ENCODE measurements at regions not wholly inside any gene's neighbourhood (a gene's known extent, or its start where the extent isn't known, plus 50 kb on each side); places are given as distances from the start of the nearest gene placed in this dataset.

DNA sequence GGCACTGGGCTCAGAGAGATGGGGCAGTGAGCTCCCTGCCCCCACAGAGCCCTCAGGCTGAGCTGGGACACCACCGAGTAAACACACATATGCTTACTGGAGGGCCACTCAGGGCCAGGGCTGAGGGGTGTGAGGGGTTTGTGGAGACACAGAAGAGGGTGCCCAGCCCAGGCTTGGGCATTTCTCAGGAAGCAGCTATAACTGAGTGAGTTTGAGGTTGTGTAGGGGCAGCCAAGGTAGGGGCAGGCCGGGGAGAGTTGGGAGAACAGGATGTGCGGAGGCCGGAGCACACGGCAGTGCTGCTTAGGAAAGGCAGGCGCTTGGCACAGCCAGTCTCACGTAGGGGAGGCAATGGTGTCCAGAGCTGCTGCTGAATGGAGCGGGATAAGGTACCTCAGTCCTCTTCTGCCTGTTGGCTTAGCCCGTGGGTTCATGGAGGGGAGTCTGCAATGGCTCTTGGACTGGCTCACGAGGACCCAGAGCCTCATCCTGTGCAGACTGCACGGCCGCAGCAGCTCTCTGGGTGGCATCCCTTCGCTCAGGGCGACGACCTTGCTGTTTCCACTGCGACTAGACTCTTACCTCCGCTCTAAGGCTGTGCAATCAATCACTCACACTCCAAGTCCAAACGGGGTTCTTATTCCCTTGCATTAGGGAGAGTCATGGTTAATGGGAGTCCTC lies 466.1 kb upstream of the HS6ST1 start:
- DNase-seq: no peak

DNA sequence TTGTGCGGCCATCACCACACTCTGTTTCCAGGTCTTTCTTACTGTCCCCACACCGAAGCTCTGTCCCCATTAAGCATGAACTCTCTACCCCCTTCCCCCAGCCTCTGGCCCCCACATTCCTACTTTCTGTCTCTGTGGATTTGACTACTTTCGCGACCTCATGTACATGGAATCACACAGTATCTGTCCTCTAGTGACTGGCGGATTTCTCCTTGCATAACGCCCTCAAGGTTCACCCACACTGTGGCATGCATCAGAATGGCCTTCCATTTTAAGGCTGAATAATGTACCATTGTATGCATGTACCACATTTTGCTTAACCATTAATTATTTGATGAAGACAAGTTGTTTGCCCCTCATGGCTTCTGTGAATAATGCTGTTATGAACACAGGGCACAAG lies 467.6 kb upstream of the HS6ST1 start:
- DNase-seq: no peak

DNA sequence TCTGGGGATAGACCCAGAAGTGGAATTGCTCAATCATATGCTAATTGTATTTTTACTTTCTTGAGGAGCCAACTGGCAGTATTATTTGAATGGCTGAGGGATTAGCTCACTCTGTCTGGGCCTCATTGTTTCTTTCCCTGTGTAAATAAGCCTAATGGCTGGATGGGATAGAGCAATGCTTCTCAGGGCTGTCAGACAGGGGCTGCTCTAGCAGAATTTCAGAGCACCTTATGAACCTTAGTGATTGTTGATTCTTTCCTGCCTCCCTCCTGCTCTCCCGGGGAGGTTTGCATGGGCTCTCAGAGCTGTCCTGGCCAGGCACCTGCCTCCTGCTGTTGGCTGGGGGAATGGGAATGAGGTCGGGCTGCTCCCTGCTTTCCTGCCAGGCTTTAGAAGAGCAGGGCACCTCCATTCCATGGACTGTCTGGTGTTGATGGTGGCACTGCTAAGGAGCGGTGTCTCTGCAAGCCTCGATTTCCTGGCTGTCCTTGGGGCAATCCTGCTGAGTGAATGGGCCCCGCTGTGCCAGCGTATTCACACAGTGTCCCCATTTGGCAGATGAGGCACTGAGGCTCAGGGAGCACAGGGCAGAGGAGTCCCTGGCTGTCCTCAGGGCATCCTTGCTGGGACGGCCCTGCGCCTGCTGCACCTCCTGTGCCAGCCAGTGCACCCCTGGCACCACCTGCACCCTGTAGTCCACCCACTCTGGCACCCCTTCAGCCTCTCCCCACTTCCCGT lies 468.2 kb upstream of the HS6ST1 start:
- no peak for DNase-seq

DNA sequence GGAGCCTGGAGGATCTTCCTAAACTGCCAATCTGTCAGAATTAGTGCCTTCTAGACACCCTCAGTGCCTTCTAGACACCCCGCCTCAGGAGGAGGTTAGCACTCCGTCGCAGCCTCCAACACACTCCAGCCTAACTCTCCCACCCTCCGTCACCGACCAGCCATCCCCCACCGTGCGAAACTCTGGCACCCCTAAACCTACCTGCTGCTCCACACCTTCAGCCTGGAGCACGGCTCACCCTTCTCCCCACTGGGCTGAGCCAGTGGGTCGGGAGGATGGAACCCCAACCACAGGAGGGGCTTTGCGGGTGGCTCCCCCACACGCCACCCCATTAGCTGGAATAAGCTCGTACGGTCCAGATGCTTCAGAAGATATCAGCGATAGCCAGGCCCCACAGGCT lies 468.9 kb upstream of the HS6ST1 start:
- DNase-seq: no peak

DNA sequence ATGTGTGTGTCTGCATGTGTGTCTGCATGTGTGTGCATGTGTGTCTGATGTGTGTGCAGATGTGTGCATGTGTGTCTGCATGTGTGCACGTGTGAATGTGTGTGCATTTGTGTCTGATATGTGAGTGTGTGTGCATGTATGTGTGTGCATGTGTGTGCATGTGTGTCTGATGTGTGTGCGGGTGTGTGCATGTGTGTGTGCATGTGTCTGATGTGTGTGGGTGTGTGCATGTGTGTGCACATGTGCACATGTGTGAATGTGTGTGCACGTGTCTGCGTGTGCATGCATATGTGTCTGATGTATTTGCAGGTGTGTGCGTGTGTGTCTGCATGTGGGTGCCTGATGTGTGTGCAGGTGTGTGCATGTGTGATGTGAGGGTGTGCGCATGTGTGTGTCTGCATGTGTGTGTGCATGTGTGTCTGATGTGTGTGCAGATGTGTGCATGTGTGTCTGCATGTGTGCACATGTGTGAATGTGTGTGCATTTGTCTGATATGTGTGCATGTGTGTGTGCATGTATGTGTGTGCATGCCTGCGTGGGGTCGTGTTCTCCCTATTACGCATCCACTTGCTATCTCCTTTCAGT lies 470.1 kb upstream of the HS6ST1 start:
- no peak for DNase-seq

DNA sequence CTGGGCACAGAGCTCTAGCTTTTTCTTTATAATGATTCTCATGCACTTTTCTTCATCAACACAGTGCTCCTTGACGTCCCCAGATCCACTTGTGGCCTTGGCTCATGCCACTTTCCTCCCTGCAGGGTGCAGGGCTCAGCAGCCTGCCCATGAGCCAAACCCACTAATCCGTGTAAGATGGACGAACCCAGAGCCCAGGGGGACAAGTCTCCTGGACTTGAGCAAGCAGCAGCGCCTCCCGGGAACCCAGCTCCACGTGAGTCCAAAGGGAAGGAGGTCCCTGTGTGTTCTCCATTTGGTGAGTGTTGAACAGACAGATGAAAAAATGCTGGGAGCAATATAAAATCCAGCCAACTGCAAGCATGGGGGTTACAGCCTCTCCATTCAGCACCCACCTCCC lies 470.6 kb upstream of the HS6ST1 start:
- DNase-seq: no peak

DNA sequence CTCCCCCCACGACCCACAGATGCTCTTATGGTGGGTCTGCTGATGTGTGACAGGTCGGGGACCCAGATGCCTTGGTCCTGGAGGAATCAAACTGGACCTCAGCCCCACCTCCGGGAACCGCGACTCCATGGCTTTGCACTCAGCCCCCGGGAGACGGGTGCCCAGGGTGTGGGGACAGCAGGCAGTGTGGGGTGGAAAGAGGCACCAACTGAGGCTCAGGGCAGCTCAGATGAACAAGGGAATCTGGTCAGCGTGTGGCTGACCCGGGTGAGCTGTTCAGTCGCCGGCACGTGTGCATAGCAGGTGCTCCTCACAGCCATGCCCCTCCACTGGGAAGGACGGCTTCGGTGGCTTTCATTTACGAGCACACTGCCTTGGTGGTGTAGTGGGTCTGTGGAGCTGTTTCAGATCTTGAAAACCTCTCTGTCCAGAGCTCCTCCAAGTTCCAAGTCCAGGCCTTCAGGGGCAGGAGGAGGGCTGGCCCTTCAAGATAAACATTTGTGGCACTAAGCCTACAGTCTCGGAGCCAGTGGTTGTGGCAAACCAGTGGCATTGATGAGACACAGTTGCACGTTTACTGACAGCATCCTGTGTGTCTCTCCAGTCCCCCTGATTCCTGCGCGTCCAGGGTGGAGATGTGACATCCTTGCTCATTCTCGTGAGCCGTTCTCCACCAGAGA lies 471.2 kb upstream of the HS6ST1 start:
- no peak for DNase-seq

DNA sequence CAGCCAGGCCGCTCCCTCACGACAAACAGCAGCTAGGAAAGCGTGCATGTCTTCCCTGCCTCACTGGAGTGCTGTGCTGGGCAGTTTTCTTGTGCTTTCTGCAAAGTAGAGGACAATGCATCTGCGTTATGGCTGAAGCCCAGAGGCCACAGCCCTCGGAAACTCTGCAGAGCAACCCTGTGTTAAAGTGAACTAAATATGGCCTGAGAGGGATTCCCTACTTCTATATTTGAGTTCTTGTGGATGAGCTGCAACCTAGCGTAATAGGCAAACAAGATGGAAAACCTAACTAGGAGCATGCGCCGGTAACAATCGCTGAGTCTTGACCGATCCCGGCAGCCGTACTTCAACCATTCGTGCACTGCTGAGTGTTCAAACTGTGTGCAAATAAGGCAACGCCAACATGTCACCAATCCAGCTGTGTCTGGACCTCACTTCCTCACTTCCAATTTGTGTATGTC lies 471.9 kb upstream of the HS6ST1 start:
- no peak for DNase-seq

DNA sequence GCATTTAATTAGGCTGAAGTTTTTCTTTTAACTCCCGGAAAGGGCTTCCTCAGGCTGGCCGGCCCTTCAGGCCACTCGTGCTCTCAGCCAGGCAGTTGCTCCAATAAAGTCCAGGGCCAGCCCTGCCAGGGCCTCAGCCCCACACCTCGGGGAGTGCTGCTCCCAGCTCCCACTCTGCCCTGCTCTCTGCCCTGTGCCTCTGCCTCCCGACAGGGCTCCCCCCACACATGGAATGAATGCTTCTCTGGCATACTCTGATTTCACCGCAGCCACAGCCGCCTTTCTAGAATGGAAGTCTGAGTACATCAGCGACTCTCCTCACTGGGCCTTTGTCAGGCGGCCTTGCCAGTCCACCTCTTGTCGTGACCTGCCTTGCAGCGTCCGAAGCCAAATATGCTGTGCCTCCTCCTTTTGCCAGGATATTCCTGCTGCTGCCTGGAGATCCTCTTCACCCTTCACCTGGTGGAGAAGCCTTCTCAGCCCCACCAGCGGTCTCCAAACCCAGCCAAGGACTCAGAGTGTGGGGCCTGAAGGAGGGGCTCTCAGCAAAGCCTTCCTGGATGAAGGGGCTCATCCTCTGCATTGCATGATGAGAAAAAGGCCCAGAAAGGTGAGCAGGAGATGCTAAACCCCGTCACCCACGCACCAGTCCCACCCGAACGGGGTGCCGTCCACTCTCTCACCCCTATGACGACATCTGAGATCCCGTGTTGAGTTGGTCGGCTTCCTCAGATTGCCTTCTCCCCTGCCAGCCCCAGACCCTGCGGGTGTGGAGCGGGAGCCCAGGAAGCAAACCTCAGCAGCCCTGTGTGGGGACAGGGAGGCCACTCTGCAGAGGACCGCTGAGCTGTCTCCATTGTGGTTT lies 472.7 kb upstream of the HS6ST1 start:
- no peak for DNase-seq

DNA sequence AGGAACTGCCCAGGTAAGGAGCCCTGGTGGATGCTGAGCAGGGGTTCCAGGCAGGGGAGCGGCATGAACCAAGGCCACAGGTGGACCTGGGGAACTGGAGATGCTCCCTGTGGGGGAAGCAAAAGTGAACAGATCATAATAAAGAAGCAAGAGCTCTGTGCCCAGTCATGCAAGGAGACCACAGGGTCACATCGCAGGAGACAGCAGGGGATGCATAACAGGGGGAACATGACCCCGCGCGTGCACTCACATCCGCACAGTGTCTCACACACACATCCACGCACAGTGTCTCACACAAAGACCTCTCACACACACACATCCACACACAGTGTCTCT lies 473.3 kb upstream of the HS6ST1 start:
- no peak for DNase-seq

DNA sequence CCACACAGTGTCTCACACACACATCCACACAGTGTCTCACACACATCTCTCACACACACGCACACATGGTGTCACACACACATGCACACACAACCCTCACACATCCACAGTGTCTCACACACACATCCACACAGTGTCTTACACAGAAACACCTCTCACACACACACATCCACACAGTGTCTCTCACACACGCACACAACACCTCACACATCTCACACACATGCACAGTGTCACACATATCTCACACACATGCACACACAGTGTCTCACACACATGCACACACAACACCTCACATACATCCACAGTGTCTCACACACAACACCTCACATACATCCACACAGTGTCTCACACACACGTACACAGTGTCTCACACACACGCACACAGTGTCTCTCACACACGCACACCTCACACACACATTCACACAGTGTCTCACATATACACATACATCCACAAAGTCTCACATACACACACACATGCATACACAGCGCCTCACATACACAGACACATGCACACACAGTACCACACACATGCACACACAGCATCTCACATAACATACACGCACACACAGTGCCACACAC lies 473.9 kb upstream of the HS6ST1 start:
- no peak for DNase-seq

DNA sequence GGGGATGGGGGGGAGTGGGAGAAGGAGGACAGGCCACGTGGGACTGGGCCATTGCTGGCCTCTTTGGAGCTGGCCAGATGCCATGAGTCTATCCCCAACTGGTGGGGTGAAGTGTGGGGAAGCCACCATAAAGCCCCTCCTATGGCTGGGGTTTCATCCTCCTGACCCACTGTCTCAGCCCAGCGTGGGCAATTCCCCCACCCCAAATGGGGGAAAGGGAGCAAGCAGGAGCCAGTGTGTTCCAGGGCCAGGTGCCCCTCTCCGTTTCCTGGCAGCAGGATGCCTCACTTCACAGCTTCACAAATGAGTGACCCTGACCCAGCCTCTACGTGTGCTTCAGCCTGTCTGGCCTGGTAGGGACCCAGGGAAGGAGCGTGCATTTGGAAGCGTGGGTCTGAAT lies 474.7 kb upstream of the HS6ST1 start:
- no peak for DNase-seq

DNA sequence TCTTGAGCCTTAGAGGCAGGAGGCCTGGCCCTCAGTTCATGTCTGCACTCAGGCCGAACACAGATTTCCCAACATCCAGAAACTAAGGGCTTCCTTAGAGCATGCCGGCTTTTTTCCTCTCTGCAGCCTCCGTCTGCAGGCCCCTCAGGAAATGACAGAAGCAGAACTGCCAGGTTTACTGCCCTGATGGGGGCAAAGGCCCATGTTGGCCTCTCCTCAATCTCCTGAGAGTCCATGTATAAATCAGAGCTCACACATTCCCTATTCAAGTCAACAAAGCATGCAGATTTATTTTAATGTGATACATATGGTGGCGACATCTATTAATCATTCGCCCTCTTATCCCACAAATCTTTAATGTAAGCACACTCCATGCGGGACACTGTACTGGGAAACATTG lies 475.6 kb upstream of the HS6ST1 start:
- no peak for DNase-seq

DNA sequence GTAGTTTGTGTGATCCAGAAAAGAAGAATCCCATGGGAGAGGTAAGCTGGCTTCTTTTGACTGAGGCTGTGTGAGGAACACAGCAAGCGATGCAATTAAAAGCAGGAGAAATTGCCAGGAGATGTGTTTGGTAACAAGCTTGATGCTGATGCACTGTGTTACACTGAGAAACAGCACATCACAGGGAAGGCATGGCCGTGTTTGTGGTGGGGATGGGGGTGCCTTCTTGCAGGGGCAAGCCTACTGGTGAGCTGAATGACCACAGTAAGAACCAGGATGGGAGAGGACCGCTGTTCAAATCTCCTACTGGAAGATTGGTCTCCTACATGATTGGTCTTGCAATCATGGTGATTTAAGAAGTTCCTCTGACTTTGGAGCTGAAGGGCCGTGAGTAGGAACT lies 477.7 kb upstream of the HS6ST1 start:
- DNase-seq: no peak

DNA sequence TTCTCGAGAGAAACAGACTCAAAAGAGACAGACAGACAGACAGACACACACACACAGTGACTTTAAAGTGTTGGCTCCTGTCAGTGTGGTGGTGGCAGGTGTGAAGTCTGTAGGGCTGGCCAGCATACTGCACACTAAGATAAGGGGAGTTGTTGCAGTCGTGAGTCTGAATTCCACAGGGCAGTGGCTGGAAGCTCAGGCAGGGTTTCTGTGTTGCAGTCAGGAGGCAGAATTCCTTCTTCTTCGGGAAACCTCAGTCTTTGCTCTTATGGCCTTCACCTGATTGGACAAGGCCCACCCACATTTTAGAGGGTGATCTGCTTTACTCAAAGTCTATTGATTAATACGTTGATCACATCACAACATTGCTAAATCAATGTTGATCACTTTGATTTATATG lies 478.4 kb upstream of the HS6ST1 start:
- DNase-seq: no peak

DNA sequence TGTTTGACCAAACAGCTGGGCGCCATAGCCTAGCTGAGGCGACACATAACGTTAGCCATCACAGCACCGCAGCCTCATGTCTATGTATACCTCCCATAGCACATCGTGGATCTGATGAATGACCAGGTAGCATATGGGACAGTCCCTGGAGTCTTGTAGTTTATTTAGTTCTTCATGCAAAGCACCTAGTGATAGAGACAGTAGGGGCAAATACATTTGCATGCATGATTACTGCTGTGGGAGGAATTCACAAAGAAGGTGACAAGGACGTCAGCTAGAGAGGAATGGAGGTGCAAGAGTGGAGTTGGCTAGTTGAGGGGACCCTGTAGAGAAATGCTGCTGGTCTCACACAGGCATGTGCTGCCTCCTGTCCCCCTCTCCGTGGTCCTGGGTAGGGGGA lies 478.9 kb upstream of the HS6ST1 start:
- no peak for DNase-seq

DNA sequence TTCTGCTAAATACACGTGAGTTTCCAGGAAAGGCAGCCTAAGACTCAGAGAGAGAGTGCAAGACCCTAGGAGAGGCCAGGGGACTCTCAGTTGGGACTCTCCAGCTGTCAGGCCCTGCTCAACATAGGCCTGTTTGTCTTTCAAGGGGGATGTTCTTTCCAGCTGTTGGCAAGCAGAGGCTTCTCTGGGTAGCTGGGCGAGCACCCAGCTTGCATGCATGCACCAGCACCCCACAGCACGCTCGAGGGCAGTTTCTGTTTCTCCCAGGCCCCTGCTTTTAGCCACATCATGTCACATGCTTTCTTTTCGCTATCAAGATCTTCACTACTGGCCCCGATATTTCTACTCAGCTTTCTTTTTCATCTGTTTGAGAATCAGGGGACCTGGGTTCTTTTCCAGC lies 479.3 kb upstream of the HS6ST1 start:
- DNase-seq: no peak

DNA sequence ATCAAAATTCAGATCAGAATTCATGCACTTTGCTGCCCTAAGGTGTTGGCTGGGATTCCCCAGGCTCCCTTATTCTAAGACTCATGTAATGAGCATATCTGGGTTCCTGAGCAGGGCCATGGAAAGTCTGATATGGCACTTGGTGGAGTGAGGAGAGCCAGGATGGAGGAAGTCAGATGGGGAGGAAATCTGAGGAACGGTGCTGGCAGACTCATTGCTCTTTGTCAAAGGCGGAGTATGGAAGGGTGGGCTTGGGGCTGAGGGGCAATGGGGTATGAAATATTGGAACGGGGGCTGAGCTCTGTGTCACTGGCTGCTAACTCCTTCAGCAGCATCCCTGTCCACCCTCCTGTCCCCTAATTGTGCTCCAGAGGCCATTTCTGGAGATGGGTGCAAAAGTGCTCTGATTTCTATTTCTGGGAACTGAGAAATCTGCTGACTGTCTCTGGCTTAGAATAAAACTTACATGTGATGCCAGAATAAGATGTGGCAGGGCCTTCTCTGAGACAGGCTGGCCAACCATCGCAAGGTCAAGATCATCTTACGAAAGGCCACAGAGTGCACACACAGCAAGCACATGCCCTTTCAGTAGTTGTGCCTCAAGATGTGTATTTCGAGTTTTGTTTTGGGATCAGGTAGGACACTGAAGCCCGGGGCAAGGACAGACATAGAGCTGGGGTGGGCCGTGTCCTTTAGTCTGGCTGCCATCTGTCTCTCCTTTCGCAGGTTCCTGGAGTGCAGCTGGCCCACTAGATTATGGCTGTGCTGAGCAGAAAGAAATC lies 480.0 kb upstream of the HS6ST1 start:
- no peak for DNase-seq

DNA sequence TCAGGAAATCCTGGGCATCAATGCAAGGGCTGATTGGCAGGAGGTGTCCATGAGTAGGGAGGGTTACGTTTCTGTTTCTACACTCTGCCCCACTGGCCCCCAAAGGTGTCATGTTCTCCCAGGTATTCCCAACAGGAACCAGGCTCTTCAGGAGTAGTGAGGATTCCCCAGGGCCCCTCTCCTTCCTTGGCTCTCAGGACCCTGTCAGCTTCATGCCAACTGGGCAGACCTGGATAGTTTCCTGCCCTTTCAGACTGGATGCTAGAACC lies 480.6 kb upstream of the HS6ST1 start:
- DNase-seq: no peak

DNA sequence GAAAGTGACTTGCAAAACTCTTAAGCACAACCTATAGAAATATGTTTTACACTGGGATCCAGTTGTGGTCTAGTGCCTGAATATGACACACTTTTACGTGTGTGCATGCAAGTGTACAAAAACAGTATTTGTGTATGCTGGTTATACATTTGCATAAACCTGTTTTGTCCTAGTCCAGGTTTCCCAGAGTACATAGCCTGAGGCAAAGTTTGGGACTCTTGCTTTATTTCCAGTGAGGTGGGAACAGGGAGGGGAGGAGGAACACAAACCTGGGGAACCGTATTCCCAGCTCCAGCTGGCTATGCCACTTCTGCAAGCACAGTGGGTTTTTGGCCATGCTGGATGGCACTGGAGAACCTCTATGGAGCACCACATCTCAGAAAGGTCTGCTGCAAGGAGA lies 481.1 kb upstream of the HS6ST1 start:
- DNase-seq: no peak

DNA sequence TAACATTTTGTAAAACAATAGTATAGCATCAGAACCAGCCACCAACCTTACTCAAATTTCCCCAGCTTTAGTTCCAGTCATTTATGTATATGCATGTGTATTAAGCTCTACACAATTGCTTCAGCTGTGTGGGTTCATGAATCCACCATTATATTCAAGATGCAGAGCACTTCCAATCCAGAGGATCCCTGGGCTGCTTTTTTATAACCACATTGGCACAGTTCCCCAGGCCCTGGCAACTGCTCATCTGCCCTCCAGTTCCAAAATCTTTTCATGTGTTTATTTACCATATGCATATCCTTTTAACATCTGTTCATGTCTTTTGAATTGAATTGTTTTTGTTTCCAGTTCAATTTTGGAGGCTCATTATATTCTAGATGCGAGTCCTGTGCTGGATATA lies 482.9 kb upstream of the HS6ST1 start:
- DNase-seq: no peak

DNA sequence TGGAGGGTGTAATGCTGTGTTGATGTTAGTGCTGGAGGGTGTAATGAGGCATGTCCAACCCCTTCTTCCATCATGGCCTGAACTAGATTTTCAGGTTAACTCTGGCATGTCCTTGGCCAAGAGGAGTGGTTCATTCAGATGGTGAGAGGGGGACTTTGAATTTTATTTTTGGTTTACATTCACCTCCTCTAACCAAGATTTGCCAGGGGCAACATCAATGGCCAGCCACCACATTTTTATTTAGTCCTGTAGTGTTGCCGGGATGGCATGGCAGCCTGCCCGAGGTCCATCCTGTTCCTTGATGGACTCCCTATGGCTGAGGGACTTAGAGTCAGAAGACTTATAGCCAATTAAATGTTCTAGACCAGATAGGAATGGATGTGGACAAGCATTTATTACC lies 484.6 kb upstream of the HS6ST1 start:
- no peak for DNase-seq

Measured in CD4-positive, alpha-beta T cell treated with Interleukin-17A for 4 hours (primary cell).